ENCODE measurements at regions not wholly inside any gene's neighbourhood (a gene's known extent, or its start where the extent isn't known, plus 50 kb on each side); places are given as distances from the start of the nearest gene placed in this dataset.

DNA sequence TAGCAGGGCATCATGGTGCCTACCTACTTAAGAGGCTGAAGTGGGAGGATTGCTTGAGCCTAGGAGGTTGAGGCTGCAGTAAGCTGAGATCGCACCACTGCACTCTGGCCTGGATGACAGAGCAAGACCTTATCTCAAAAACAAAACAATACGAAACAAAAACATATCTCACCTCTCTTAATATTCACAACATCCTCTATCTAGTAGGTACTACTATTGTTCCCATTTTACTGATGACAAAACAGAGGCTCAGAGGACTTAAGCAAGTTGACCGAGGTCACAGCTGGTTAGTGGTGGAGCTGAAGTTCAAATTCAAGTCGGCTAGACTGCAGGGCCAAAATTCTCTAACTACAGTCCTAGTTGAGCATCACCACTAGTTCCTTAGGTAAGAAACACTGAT, 172.3 kb upstream of the EEA1 start:
- no peak for DNase-seq (ENCODE audit: extremely low read depth in 1 of 2, low read depth in 1 of 2)

DNA sequence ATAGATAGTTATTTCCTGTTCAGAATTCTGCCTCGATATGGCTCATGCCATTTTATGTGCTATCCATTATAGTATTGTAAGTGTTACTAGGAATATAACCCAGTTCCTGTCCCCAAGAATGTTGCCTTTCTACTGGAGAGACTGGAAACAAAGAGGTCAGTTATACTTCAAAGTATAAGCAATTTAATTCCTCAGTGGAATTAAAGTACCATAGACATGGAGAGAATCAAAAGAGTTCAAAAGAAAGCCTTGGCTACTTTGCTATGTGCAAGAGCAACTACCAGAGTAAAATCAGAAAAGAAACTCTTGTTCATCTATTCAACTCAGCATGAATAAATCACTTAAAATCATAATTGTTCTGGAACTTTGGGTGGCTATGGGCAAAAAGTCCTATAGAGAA, 173.2 kb upstream of the EEA1 start:
- no peak for DNase-seq (ENCODE audit: extremely low read depth in 1 of 2, low read depth in 1 of 2)

DNA sequence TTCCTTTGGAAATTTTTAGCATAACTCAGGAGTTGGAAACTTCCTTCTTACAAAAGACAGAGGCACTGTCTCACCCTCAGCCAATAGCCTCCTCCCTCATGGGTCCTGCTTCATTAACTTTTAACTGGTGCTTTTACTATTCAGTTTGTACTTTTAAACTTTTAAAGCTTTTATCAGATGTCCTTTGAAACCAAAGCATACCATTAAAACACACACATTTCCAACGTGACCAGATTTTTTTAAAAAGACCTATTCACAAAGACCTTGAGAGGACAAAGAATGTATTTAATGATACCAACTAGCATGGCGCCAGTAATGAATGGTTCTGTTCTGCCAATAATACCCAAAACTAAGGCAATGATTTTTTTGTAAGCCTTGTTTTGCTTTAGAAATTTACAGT, 173.6 kb upstream of the EEA1 start:
- DNase-seq (ENCODE audit: extremely low read depth in 1 of 2, low read depth in 1 of 2) = no peak

DNA sequence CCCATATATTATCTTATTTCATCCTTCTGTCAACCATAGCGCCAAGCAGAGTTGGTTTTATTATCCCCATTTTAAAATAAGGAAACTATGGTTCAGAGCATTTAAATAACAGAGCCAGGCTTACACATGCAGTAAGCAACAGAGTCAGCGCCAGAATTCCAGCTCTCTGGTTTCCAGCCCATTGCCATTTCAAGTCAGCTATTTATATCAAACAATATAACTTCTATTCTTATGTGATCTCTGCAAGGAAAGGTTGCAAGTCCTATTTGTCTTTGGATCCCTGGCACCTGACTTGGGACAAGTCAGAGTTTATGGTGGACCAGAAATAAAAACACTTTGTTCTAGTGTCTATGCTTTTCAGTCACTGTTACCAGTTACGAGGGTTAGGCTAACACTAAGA, 174.1 kb upstream of the EEA1 start:
- DNase-seq (ENCODE audit: extremely low read depth in 1 of 2, low read depth in 1 of 2) = no peak

DNA sequence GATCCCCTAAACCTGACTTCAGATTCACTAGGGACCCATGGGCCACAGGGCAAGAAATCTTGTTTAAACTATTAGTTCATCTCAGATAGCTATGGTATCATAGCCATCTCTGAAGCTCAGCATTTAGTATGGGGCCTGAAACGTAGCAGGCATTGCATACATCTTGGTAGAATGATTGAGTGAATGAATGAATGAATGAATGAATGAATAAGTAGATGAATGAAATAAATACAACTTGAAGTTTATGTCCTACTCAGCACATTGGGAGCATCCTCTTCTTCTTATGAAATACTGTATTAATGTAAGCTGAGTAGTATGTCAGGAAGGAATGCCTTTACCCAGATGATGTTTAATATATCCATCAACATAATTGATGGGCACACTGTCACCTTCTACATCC, 175.4 kb upstream of the EEA1 start:
- no peak for DNase-seq (ENCODE audit: extremely low read depth in 1 of 2, low read depth in 1 of 2)

DNA sequence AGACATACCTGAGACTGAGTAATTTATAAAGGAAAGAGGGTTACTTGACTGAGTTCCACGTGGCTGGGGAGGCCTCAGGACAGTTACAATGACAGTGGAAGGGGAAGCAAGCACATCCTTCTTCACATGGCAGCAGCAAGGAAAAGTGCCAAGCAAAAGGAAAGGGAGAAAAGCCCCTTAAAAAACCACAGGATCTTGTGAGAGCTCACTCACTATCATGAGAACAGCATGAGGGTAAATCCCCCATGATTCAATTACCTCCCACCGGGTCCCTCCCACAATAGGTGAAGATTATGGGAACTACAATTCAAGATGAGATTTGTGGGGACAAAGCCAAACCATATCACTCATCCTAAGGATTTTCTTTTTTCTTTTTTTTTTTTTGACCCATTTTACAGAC, 177.8 kb upstream of the EEA1 start:
- DNase-seq (ENCODE audit: extremely low read depth in 1 of 2, low read depth in 1 of 2) = no peak

DNA sequence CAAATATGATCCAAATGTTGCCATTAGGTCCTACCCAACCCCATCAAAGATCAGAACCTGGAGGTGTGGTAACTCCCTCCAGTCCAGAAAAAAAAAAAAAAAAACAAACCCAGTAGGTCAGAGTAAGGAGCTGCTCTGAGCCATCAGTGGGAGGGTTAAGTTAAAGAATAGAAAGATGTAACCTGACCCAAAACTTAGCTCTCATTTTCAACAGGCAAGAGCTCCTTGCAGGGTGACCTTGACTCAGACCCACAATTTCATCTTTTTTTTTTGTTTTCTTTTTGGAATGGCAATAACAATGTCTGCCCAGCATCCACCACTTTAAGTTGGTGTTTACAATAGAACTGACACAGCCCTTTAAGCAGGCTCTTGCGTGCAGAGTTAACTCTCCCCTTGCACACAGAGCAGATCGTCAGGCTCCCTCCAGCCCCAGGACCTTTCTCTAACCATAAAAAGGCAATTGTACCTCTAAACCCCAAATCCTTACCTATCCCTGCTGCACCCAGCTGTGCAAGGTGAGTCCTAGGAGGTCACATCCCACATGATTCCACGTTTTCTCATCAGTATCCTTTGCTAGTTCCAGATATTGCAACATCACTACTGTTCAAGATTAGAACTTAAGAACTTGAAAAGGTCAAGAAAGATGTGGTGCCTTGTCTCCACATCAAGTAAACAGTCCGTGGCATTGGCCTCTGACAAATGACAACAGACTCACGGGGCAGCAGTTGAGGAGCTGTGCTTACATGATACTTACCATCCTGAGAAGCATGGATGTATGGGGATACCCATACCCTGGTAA, 178.6 kb upstream of the EEA1 start:
- no peak for DNase-seq (ENCODE audit: extremely low read depth in 1 of 2, low read depth in 1 of 2)

DNA sequence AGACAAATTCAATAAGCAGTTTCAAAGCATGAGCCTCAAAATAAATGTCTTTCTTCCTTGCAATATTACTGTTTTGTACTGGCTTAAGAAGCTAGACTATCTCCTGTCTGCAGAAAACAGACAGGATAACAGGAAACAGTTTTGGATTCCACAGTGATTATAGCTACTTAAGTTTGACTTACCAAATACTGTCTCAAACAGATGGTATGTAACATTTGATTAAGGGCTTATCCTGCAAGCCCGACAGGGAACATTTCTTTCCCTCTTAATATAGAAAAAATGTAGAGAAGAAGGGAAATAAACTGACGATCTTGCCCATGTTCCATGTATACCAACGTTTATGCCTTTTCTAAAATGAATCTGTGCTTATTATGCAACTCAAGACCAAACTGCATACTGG, 179.9 kb upstream of the EEA1 start:
- no peak for DNase-seq (ENCODE audit: extremely low read depth in 1 of 2, low read depth in 1 of 2)

DNA sequence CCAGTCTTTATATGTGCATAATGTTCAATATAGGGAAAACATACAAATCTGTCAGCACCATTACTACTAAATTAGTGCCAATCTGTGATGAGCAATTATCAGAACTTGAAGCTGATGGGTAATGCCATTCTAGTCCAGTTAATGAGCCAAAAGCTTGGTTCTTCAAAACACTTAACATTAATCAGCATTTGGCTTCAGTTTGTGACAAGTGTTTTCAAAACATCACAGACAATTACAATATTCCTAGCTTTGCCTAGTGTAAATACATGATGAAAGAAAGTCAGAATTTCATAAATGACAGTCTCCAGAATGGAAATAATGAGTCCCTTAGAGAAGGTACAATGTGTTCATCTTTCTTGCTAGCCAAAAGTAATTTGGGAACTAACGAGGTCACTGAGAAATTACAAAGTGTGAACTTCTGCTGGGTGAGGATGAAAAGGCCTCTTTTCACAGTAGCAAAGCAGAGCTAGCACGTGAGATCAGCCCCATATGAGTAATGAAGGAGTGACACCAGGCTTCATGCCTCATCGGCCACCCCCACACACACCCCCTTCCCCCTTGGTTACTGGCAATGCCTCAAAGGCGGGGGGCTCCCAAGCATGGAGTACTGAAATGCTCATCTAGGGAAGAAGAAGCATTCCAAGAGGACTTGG, 180.6 kb upstream of the EEA1 start:
- DNase-seq (ENCODE audit: extremely low read depth in 1 of 2, low read depth in 1 of 2) = no peak

DNA sequence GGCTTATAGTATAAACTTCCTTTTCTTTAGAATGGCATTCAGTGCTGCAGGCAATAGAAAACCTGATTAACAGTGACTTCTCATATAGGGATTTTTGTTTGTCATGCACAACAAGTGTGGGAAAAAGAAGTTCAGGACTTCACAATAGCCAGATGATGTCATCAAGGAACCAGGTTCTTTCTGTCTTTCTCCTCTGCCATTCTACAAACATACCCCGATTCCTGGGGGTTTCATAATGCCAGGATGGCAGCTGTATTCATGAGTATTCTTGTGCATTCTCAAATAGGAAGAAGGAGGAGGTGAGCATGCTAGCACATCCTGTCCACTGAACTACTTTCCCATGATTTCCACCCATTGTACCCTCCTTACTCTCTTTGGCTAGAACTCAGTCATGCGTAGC, 182.7 kb upstream of the EEA1 start:
- no peak for DNase-seq (ENCODE audit: extremely low read depth in 1 of 2, low read depth in 1 of 2)

DNA sequence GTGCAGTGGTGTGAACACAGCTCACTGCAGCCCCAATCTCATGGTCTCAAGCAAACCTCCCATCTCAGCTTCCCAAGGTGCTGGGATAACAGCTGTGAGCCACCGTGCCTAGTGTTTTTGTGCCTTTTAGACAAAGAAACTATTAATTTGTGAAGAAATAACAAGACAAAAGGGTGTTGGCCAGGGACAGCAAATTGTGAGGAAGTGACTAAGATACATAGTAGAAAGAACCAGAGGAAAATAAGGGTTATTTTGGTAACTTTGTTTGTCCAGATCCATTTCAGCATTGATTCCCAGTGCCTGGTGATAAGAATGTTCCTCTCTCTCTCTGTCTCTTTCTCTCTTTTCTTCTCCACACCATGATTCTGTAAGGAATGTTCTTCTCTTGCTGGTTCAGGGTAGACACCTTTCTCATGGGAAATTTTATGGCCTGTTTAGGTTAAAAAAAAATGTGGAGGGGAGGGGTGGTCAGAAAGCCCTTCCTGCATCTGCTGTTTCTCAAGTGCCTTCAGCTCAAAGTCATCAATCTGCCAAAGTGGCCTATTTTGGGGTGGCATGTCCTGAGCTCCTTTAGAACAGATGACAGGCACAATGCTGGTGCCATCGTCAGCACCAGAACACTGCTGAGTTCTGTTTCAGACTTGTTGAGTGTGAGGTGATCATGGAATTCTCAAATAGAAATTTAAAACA, 184.4 kb upstream of the EEA1 start:
- no peak for DNase-seq (ENCODE audit: extremely low read depth in 1 of 2, low read depth in 1 of 2)

DNA sequence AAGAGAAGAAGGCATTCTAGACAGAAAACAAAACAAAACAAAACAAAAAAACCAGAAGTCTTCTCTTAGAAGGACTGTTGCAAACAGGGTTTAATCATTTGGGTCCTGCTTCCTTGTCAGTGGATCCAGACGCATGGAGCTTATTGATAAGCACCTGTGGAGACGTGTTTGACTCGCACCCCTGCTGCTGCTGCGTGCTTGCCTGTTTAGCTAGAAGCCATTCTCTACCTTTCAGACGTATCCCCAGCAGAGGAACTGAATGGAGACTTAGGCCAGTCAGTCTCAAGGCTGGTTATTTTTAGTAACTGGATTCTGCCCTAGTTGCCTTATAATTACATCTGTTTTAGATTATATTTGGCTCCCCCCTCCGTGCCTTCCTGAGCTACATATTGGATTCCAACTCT, 186.1 kb upstream of the EEA1 start:
- DNase-seq (ENCODE audit: extremely low read depth in 1 of 2, low read depth in 1 of 2) = no peak

DNA sequence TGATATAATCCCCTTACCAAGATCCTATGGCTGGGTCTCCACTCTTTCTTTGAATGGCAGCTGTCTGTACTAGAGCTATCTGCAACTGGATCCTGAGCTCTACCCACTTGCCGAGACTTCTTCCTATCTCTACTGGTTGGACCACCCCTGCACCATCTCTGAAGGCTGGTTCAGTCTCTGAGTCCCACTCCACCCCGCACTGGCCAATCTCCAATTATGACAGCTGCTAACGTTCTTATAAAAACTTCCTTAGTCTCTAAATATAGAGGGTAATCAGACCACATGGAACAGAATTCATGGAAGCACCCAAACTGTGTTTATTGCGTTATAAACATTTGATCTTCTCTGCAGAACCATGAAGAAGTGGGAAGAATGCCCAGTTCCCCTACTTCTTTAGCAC, 186.6 kb upstream of the EEA1 start:
- DNase-seq (ENCODE audit: extremely low read depth in 1 of 2, low read depth in 1 of 2) = no peak

DNA sequence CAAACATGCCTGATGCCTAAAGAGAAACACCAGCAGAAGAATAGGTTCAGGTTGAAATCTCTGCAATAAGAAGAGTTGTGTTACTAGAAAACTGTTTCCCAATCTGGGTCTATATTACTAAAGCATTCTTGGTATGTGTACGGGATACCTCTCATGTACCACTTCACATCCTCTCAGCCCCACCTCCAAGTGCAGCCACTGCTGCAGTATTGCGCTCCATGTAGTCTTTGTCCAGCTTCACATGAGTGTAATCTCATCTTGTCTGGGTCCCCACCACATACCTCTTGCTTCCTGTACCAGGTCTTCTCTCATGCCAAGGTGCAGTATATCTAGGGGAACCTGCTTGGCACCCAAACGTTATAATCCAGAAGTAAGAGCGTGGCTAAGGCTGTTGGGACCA, 187.5 kb upstream of the EEA1 start:
- DNase-seq (ENCODE audit: extremely low read depth in 1 of 2, low read depth in 1 of 2) = no peak

DNA sequence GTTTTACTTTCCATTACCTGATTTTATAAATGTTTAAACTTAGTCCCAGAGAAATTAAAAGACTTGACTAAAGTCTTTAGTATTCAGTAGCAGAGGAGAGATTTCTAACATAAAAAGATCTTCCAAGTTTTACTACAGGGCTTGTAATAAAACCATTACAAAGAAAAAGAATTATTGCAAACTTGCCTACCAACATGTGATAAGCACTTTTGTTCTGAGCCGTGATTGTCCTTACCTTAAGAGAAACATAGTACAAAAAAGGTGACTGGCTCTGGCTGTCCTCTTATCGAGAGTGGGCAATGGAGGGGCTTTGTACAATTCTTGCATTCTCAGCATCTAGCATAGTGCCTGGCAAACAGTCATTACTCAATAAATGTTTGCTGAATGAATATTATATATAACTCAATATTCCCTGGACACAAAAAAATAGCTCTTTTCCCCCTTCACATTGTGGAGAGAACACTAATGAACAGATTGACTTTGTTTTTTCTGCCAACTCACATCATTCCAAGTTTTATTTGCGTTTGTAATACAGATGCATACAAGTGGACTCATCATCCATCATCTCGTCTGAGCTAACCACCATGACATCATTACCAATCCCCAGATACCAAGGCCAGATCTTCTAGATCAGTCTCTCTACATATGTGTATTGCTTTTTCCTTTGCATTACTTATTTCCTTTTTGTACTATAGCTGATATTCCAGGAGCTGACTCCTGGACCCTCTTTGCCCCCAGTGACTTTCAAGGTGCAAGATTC, 192.8 kb upstream of the EEA1 start:
- no peak for DNase-seq (ENCODE audit: extremely low read depth in 1 of 2, low read depth in 1 of 2)

DNA sequence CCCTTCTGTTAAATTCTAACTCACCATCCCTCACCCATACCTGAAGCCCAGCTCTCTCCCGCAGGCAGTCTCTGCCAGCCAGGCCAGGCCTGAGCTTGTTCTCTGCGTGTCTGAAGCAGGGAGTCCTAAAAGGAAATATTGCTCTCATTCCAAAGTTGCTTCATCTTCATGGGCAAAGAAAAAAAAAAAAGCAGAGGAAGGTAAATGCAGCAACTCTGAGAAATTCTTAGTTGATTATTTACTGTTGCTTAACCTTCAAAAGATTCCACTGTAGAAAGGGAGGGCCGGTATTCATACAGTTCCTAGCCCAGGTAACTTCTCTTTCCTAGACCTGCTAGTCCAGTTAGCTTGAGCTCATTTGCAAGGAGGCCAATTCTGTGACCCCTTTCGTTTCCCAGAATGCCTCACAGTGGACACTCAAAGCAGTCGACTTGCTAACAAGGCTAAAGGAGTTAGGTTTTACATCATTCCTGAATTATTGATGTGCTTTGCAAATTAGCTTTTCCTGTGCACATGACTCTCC, 193.5 kb upstream of the EEA1 start:
- DNase-seq (ENCODE audit: extremely low read depth in 1 of 2, low read depth in 1 of 2) = no peak

DNA sequence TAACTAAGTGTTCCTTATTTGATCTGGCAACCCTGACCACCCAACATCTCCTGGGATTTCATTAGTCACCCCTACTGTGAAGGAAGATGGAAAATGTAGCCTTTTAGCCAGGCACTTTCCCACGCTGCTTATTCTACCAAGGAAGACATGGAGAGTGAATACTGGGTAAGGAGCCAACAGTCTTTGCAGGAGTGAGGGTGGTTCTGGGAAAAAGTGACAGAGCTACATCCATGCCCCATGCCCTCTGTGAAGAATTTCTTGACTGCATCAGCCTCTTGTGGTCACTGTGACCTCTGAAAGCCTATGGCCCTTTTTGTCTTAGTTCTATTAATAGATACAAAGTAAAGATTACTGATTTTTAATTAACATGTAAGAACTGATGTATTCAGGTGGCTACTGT, 196.0 kb upstream of the EEA1 start:
- no peak for DNase-seq (ENCODE audit: extremely low read depth in 1 of 2, low read depth in 1 of 2)

DNA sequence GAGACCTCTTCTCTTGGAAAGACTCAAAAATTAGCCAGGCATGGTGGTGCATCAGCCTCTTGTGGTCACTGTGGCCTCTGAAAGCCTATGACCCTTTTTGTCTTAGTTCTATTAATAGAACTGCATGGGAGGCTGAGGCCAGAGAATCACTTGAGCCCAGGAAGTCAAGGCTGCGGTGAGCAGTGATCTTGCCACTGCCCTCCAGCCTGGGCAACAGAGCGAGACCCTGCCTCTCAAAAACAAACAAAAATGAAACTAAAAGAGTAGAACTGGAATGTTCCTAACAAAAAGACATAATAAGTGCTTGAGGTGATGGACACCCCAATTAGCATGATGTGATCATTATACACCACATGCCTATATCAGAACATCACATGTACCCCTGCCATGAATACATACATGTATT, 197.0 kb upstream of the EEA1 start:
- no peak for DNase-seq (ENCODE audit: extremely low read depth in 1 of 2, low read depth in 1 of 2)

DNA sequence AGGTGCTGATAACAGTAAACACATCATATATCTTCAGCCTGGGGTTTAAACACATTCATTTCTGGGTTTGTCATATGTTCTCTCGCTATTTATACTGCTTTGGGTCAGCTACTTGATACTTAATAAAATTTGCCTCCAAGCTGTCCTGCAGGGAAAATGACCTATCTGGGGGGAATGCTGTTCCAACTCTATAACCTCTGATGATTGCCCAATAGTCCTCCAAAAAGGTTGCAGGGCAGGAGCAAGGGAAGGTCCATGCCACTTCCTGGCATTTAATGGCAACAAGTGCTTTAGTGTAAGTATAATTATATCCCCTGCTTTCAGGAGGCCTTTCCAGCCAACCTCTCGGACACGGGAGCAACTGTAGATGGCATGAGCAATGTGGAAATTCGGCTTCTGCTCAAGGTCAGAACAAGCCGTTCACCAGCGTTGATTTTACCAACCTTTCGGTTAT, 198.0 kb upstream of the EEA1 start:
- DNase-seq (ENCODE audit: extremely low read depth in 1 of 2, low read depth in 1 of 2) = no peak

DNA sequence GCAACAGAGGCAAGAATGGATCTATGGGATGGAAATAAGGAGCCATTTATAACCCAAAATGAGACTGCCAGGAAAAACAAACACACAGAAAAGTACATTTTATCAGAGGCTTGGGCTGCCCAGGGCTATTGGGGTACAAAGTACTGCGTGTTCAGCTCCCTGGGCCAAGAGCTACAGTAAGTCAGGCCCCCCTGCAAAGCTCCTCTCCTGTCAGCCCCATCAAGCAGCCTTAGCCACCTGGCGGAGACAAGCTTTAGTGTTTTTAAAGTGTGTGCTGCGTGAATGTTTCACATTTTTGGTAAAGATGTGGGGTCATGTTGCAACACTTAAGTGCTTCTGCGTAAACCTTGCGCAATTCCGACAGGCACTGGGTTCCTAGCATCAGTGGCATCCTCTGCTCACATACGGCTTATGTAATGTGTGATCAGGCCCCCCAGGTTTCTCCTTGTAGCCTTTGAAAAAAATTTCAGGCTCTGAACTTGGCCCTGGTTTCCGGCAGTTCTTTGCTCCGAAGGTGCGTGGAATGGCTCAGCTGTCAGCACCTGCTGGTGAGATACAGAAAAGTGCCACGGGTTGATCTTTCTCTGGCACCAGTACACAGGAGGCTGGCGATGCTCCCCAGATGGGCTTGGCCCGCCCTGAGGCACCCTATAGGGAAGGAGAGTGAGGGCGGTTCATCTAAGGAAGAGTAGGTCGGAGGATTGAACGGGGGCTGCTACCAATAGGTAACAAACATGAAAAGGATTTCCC, 198.7 kb upstream of the EEA1 start:
- DNase-seq (ENCODE audit: extremely low read depth in 1 of 2, low read depth in 1 of 2) = no peak
